HL-60 (cell line): ENCODE measurements at regions not wholly inside any gene's neighbourhood (a gene's known extent, or its start where the extent isn't known, plus 50 kb on each side); places are given as distances from the start of the nearest gene placed in this dataset.

ENCODE experiments used
- CTCF ChIP-seq: IDR thresholded peaks from one replicate; pipeline ENCODE4 v1.5.1; 2011; ENCODE audit warnings: low read length, control low read depth, inconsistent platforms; ENCODE audit not compliant: insufficient read depth
- GABPA ChIP-seq: IDR thresholded peaks from 2 replicates; pipeline ENCODE4 v1.6.1; 2012; ENCODE audit warnings: low read depth
- POLR2AphosphoS5 ChIP-seq: IDR thresholded peaks from 2 replicates; pipeline ENCODE4 v1.6.1; 2012; ENCODE audit warnings: low read depth
- REST ChIP-seq: IDR thresholded peaks from 2 replicates; pipeline ENCODE4 v1.6.1; 2012; ENCODE audit warnings: low read depth; ENCODE audit not compliant: insufficient replicate concordance
- SPI1 ChIP-seq: IDR thresholded peaks from 2 replicates; pipeline ENCODE4 v1.6.1; 2012; ENCODE audit warnings: low read depth, mild to moderate bottlenecking, borderline replicate concordance

- TF ChIP-seq POLR2AphosphoS5 = no peak
- TF ChIP-seq CTCF = no peak
- TF ChIP-seq GABPA = no peak
- no peak for TF ChIP-seq REST
- TF ChIP-seq SPI1 = no peak
These were observed 365.3 kb upstream of the CCL2 start for GRCh38 chr17:33889766-33890165.
